ENCODE measurements at regions not wholly inside any gene's neighbourhood (a gene's known extent, or its start where the extent isn't known, plus 50 kb on each side); places are given as distances from the start of the nearest gene placed in this dataset.

DNA sequence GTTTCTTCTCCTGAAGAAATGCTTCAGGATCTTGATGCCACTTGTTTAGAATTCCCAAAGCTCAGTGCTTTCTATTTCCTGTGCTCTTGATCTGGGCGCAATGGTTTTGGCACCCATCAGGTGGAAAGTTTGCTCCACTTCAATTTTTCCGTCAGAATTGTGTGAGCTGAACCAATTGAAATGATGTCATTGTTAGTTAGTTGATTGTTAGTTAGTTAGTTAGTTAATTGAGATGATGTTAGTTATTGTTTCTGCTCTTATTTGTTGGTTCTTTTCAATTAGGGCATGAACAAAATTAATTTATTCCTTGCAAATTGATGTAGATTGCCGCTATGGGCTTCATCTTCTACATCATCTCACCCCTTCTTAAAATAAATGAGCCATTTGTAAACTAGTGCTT, 252.6 kb downstream of the BAMBI start:
- TF ChIP-seq, protein P1, sequence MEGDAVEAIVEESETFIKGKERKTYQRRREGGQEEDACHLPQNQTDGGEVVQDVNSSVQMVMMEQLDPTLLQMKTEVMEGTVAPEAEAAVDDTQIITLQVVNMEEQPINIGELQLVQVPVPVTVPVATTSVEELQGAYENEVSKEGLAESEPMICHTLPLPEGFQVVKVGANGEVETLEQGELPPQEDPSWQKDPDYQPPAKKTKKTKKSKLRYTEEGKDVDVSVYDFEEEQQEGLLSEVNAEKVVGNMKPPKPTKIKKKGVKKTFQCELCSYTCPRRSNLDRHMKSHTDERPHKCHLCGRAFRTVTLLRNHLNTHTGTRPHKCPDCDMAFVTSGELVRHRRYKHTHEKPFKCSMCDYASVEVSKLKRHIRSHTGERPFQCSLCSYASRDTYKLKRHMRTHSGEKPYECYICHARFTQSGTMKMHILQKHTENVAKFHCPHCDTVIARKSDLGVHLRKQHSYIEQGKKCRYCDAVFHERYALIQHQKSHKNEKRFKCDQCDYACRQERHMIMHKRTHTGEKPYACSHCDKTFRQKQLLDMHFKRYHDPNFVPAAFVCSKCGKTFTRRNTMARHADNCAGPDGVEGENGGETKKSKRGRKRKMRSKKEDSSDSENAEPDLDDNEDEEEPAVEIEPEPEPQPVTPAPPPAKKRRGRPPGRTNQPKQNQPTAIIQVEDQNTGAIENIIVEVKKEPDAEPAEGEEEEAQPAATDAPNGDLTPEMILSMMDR (IDR thresholded peaks at IDR 0.05; ENCODE audit: insufficient read depth, low read length, poor library complexity, severe bottlenecking), result no peak

DNA sequence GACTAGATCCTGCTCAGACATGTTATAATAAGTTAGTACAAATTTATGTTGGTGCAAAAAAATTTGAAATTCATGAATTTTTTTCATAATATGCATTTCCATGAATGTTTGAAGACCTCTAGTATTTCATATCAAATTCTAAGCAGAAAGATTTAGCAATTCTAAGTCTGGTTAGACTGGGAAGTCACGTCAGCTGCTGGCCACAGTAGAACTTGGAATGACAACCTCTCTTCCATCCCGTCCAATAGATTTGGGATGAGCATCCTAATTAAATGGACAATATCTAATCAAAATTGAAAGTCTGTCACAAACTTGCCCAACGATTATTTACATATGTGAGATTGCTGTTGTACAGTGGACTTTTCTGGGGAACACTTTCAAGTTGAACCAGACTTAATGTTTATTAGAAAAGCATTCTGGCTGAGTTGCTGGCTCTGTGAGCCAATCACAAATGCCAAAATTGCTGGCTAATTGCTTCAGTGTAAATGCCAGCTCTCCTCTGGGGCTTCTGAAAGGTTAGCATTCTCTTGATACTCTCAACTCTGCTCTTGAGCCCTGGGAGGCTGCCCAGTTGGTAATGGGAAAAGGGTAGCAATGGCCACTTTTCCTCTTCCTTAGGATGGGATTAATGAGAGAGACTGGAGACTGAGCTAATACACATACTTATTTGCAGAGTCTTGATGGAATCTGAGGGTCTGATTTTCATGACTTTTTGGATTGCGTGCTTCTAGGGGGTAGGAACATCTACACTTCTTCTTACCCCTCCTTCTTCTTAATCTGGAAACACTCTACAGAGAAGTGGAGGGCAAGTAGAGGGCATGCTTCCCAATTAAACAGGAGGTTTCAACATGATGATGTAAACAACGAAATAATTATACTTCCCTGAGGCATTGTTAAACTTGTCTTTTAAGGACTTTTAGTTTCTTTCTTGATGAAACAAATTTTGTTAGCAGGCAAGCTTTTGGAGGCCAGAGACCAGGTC, 253.5 kb downstream of the BAMBI start:
- Histone ChIP-seq H3K27me3 (replicated peaks; ENCODE audit: control insufficient read depth, insufficient read depth, low read length) (no peaks in the 10 kb centered on the region; the same call in 1 of the 2 replicates), H3K4me3 (replicated peaks; ENCODE audit: low read depth, low read length) (no peak overlapping the region), H3K36me3 (ENCODE audit: control insufficient read depth, insufficient read depth, low read length) (no peaks in the 10 kb centered on the region)
- TF ChIP-seq, protein P1 (IDR thresholded peaks at IDR 0.05; ENCODE audit: insufficient read depth, low read length, poor library complexity, severe bottlenecking), result no peak
- DNase-seq (ENCODE audit: extremely low read depth, insufficient read length), result no peak

More for the DNA sequence above, 252.6 kb downstream of the BAMBI start:
- no peak for DNase-seq (ENCODE audit: extremely low read depth, insufficient read length)
- H3K27me3 ChIP-seq (replicated peaks; ENCODE audit: control insufficient read depth, insufficient read depth, low read length), result no peaks in the 10 kb centered on the region; the same call in 1 of the 2 replicates
- no peaks in the 10 kb centered on the region for H3K36me3 ChIP-seq (ENCODE audit: control insufficient read depth, insufficient read depth, low read length)
- H3K4me3 ChIP-seq (replicated peaks; ENCODE audit: low read depth, low read length), result no peak overlapping the region

DNA sequence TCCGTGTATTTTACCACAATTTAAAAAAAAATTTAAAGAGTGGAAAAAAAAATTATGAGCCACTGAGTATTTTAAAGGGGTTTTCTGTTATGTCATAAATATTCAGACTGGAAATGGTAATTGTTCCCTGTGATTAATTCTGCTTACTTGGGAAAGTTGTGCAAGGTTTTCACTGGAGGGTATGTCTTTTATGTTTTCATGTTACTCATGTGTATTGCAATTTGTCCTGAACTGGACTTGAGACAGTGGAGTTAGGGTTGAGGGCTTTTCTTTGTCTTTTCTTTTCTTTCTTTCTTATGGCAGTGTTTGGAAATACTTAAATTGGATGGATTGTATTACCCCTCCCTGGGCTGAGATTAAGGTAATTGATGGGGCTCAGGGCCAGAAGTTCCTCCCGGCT, 257.7 kb downstream of the BAMBI start:
- DNase-seq (ENCODE audit: extremely low read depth, insufficient read length), result no peak
- TF ChIP-seq, protein P1 (IDR thresholded peaks at IDR 0.05; ENCODE audit: insufficient read depth, low read length, poor library complexity, severe bottlenecking), result no peak
- no peak overlapping the region for H3K4me3 ChIP-seq (replicated peaks; ENCODE audit: low read depth, low read length)
- no peaks in the 10 kb centered on the region for H3K36me3 ChIP-seq (ENCODE audit: control insufficient read depth, insufficient read depth, low read length)
- no peaks in the 10 kb centered on the region; the same call in 1 of the 2 replicates for H3K27me3 ChIP-seq (replicated peaks; ENCODE audit: control insufficient read depth, insufficient read depth, low read length)

DNA sequence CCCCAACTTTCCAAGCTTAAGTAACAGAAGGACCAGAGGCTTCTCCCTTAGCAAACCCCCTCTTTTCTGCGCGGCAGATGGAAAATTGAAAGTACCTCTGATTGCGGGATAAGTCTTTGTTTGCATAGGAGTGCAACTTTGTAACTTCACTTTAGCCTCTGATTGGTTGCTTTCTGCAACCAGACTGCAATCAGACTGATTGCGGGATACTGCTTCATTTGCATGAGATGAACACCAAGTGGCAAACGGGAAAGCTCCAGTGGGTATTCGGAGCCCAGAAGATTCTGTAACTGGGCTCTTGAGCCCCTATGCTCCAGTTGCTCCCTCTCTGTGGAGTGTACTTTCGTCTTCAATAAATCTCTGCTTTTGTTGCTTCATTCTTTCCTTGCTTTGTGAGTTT, 260.6 kb downstream of the BAMBI start:
- DNase-seq (ENCODE audit: extremely low read depth, insufficient read length), result no peak
- Histone ChIP-seq H3K36me3 (ENCODE audit: control insufficient read depth, insufficient read depth, low read length) (no peaks in the 10 kb centered on the region), H3K27me3 (replicated peaks; ENCODE audit: control insufficient read depth, insufficient read depth, low read length) (no peaks in the 10 kb centered on the region; the same call in 1 of the 2 replicates), H3K4me3 (replicated peaks; ENCODE audit: low read depth, low read length) (no peak overlapping the region)
- TF ChIP-seq, protein P1 (IDR thresholded peaks at IDR 0.05; ENCODE audit: insufficient read depth, low read length, poor library complexity, severe bottlenecking), result no peak

DNA sequence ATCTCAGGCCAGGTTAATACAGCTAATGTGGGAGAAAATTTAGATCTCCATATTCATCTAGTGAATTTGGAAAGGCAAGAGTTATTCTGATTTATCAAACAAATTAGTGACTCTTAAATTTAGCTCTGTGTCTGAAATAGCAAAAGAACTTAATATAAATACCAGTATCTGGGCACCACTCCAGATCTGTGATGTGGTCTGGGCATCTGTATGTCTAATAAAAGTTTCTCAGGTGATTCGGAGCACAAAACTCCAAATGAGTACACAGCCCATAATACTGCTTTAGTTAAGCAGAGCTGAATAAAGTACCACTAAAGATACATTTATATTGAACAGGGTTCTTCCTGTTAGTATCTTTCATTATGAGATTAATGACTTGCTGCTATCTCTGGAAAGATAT, 261.4 kb downstream of the BAMBI start:
- no peak overlapping the region for H3K4me3 ChIP-seq (replicated peaks; ENCODE audit: low read depth, low read length)
- TF ChIP-seq, protein P1 (IDR thresholded peaks at IDR 0.05; ENCODE audit: insufficient read depth, low read length, poor library complexity, severe bottlenecking), result no peak

More for the DNA sequence above, 261.4 kb downstream of the BAMBI start:
- no peaks in the 10 kb centered on the region for H3K36me3 ChIP-seq (ENCODE audit: control insufficient read depth, insufficient read depth, low read length)
- no peaks in the 10 kb centered on the region; the same call in 1 of the 2 replicates for H3K27me3 ChIP-seq (replicated peaks; ENCODE audit: control insufficient read depth, insufficient read depth, low read length)
- no peak for DNase-seq (ENCODE audit: extremely low read depth, insufficient read length)

Data from GM06990 (cell line).